Skeletal muscle tissue (tissue), 3 donors: ENCODE measurements at regions not wholly inside any gene's neighbourhood (a gene's known extent, or its start where the extent isn't known, plus 50 kb on each side); places are given as distances from the start of the nearest gene placed in this dataset.

Source experiments
- H3K27ac ChIP-seq: one replicate; pipeline ENCODE4 v1.7.0; 2013; ENCODE audit warnings: mild to moderate bottlenecking, low read depth, low read length, inconsistent platforms
- H3K27me3 ChIP-seq, 3 donors: one replicate each; pipeline ENCODE4 v1.7.0; 2013; ENCODE audit warnings: low read length in 3 of 3; ENCODE audit not compliant: control insufficient read depth in 3 of 3, insufficient read depth in 3 of 3
- H3K36me3 ChIP-seq, 3 donors: one replicate each; pipeline ENCODE4 v1.7.0; 2013; ENCODE audit warnings: low read length in 3 of 3; ENCODE audit not compliant: control insufficient read depth in 3 of 3, insufficient read depth in 3 of 3
- H3K4me1 ChIP-seq, 3 donors: one replicate each; pipeline ENCODE4 v1.7.0; 2013; ENCODE audit warnings: low read length in 3 of 3, mild to moderate bottlenecking in 3 of 3; ENCODE audit not compliant: control insufficient read depth in 3 of 3, insufficient read depth in 3 of 3
- H3K4me3 ChIP-seq, 3 donors: one replicate each; pipeline ENCODE4 v1.7.0; 2013; ENCODE audit warnings: low read length in 3 of 3
- H3K9ac ChIP-seq, 3 donors: one replicate each; pipeline ENCODE4 v1.7.0; 2013; ENCODE audit warnings: low read length in 3 of 3, mild to moderate bottlenecking in 3 of 3, moderate library complexity in 2 of 3, low read depth in 1 of 3
- H3K9me3 ChIP-seq, 3 donors: one replicate each; pipeline ENCODE4 v1.7.0; 2013; ENCODE audit warnings: low read length in 3 of 3; ENCODE audit not compliant: control insufficient read depth in 3 of 3
- donor health status: Osteomylitis.

GRCh38 chr20:52789716-52790115 is 182.4 kb upstream of the TSHZ2 start:
- no peak overlapping the region for H3K9ac ChIP-seq
- H3K27me3 ChIP-seq = no peaks in the 10 kb centered on the region
- H3K36me3 ChIP-seq = no peaks in the 10 kb centered on the region
- H3K9me3 ChIP-seq = no peaks in the 10 kb centered on the region
- no peak overlapping the region for H3K27ac ChIP-seq
- no peaks in the 10 kb centered on the region for H3K4me1 ChIP-seq
- H3K4me3 ChIP-seq = no peak overlapping the region

- Histone ChIP-seq H3K4me3 (no peak overlapping the region), H3K36me3 (no peaks in the 10 kb centered on the region), H3K27ac (no peak overlapping the region), H3K4me1 (no peaks in the 10 kb centered on the region), H3K9ac (no peak overlapping the region), H3K9me3 (no peaks in the 10 kb centered on the region), H3K27me3 (no peaks in the 10 kb centered on the region)
Measured at GRCh38 chr20:52787962-52788361, 184.2 kb upstream of the TSHZ2 start.

GRCh38 chr20:52787216-52787615 is 184.9 kb upstream of the TSHZ2 start:
- Histone ChIP-seq H3K9me3 (no peaks in the 10 kb centered on the region), H3K4me3 (no peak overlapping the region), H3K27ac (no peak overlapping the region), H3K9ac (no peak overlapping the region), H3K27me3 (no peaks in the 10 kb centered on the region), H3K36me3 (no peaks in the 10 kb centered on the region), H3K4me1 (no peaks in the 10 kb centered on the region)

- H3K4me3 ChIP-seq = no peak overlapping the region
- H3K36me3 ChIP-seq = no peaks in the 10 kb centered on the region
- H3K4me1 ChIP-seq = no peaks in the 10 kb centered on the region
- H3K9me3 ChIP-seq = no peaks in the 10 kb centered on the region
- H3K27me3 ChIP-seq = no peaks in the 10 kb centered on the region
- no peak overlapping the region for H3K9ac ChIP-seq
- no peak overlapping the region for H3K27ac ChIP-seq
Measured at GRCh38 chr20:52785679-52786078, 186.5 kb upstream of the TSHZ2 start.

GRCh38 chr20:52783769-52784168 is 188.4 kb upstream of the TSHZ2 start:
- H3K9ac ChIP-seq = no peak overlapping the region
- H3K4me1 ChIP-seq = no peaks in the 10 kb centered on the region
- no peaks in the 10 kb centered on the region for H3K27me3 ChIP-seq

GRCh38 chr20:52780462-52780861 is 191.7 kb upstream of the TSHZ2 start:
- Histone ChIP-seq H3K4me3 (no peak overlapping the region), H3K27ac (no peak overlapping the region), H3K9me3 (no peaks in the 10 kb centered on the region), H3K27me3 (no peaks in the 10 kb centered on the region), H3K36me3 (no peaks in the 10 kb centered on the region), H3K4me1 (no peaks in the 10 kb centered on the region), H3K9ac (no peak overlapping the region)

More at GRCh38 chr20:52783769-52784168, 188.4 kb upstream of the TSHZ2 start:
- H3K27ac ChIP-seq = no peak overlapping the region
- no peaks in the 10 kb centered on the region for H3K9me3 ChIP-seq
- H3K36me3 ChIP-seq = no peaks in the 10 kb centered on the region
- H3K4me3 ChIP-seq = no peak overlapping the region

DNA sequence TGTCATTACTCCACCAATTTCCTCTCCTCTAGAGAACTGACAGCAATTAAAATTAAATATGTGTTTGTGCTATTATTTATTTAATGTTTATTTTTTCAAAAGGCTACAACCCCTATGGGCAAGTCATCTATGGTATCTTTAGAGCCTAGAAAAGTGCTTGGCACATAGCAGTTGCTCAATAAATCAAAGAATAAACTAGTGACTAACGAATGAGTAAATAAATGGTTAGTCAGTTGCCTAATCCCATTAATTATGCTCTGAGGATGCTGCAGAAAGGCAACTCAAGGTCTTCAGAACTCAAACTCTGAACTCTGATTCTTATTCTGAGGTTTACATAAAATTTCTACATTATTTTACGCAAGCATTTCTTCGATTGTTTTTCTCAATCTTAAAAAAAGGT is 193.0 kb upstream of the TSHZ2 start:
- H3K27me3 ChIP-seq = no peaks in the 10 kb centered on the region
- no peak overlapping the region for H3K27ac ChIP-seq
- no peaks in the 10 kb centered on the region for H3K9me3 ChIP-seq
- no peak overlapping the region for H3K4me3 ChIP-seq
- no peaks in the 10 kb centered on the region for H3K4me1 ChIP-seq
- H3K9ac ChIP-seq = no peak overlapping the region
- no peaks in the 10 kb centered on the region for H3K36me3 ChIP-seq

DNA sequence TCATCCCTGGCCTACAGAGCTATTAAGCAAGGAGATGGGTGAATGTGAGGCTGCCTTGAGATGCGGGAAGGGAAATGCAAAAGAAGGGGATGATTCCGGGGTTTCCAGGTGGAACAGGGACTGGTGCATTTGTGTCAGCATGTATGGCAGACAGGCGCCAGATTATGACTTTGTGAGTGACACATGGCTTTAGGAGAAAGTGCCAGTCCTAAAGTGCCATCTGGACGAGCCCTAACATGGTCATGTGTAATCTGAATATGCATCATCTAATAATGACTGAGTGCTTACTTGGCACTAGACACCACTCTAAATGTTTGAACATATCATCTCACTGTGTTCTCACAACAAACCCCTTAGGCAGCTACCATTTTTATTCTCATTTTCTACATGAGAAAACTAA is 195.0 kb upstream of the TSHZ2 start:
- Histone ChIP-seq H3K27ac (no peak overlapping the region), H3K9ac (no peak overlapping the region), H3K9me3 (no peaks in the 10 kb centered on the region), H3K27me3 (no peaks in the 10 kb centered on the region), H3K4me3 (no peak overlapping the region), H3K36me3 (no peaks in the 10 kb centered on the region), H3K4me1 (no peaks in the 10 kb centered on the region)

- Histone ChIP-seq H3K36me3 (no peaks in the 10 kb centered on the region), H3K9ac (no peak overlapping the region), H3K27ac (no peak overlapping the region), H3K27me3 (no peaks in the 10 kb centered on the region), H3K4me3 (no peak overlapping the region), H3K4me1 (no peaks in the 10 kb centered on the region), H3K9me3 (no peaks in the 10 kb centered on the region)
Measured at GRCh38 chr20:52775786-52776185, 196.4 kb upstream of the TSHZ2 start.

DNA sequence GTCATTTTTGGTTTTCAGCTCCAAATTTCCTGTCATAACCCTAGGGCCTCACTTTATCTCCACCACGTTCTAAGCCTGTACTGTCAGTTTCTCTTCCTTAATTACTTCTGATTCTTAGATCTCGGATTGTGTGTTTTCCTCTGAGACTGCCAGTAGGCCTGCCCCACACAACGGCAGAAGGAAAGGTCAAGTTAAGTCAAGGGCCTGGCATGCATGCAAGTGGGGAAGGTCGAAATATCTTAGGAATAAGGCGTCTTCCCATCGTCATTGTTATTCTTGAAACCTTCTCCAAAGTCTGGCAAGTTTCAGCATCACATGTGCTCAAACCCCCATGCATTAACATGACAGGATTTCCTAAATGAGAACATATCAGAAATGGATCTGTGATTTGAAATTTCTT is 203.5 kb upstream of the TSHZ2 start:
- no peaks in the 10 kb centered on the region for H3K9me3 ChIP-seq
- H3K36me3 ChIP-seq = no peaks in the 10 kb centered on the region
- no peak overlapping the region for H3K9ac ChIP-seq
- no peak overlapping the region for H3K4me3 ChIP-seq
- no peak overlapping the region for H3K27ac ChIP-seq
- H3K4me1 ChIP-seq = no peaks in the 10 kb centered on the region
- H3K27me3 ChIP-seq = no peaks in the 10 kb centered on the region
